Activated CD8-positive, alpha-beta memory T cell treated with anti-CD3 and anti-CD28 coated beads for 48 hours (primary cell): ENCODE measurements at regions not wholly inside any gene's neighbourhood (a gene's known extent, or its start where the extent isn't known, plus 50 kb on each side); places are given as distances from the start of the nearest gene placed in this dataset.

Experiments
- DNase-seq, 3 experiments: peaks; one replicate each; pipeline ENCODE4 v3.0.0-alpha.2; 2020; ENCODE audit warnings: low read depth in 2 of 3, low spot score in 2 of 3

DNA sequence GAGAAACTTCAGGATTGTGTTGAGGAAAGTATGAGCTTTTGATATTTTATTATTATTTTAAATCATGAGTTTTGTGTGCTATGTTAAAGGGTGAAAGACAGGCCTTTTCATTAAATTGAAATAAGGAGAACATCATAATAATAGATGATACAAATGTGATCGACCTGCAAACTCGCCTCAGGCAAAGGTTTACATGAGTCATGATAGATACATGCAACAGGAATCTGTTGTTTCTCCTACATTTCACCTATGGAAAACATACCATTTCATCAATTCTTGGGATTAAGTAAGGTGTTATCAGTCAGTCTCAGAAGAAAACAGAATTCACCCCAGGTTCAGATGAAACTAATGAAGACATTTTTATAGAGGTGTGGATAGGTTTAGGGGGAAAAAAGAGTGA lies 1992.5 kb upstream of the PIK3C3 start:
- no peak for DNase-seq

DNA sequence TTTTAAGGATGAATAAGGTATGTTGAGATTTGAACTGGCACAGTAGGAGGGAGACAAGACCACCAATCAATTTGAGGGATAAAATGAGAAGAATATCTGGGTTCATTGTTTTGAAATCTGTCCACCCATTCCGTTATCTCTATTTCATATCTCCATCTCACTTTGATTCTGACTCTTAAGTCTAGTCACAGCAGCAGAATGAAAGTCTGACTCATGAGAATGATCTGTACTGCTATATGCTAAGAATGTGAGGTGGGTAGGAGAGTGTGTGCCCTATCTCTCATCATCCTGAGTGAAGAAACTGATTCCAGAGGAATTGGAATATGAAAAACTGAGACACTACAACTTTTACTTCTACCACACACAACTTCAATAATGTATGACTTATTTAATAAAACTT lies 1994.5 kb upstream of the PIK3C3 start:
- no peak for DNase-seq

DNA sequence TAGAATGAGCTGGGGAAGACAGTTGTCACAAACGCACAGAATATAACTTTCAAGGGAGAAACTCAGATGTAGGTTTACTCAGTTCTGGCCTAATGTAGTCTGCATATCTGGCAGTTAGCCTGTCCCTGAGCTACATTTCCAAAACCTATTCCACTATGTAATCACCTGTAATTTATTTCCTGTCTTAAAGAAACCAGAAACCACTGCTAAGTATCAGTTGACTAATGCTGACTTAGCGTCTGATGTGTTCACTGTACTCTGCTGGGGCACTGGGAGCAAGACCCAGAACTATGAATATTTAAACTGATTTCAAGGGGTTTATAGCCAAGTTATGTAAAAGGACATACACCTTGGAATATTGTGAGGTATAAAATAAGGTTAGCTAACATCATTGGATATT lies 1995.2 kb upstream of the PIK3C3 start:
- no peak for DNase-seq

DNA sequence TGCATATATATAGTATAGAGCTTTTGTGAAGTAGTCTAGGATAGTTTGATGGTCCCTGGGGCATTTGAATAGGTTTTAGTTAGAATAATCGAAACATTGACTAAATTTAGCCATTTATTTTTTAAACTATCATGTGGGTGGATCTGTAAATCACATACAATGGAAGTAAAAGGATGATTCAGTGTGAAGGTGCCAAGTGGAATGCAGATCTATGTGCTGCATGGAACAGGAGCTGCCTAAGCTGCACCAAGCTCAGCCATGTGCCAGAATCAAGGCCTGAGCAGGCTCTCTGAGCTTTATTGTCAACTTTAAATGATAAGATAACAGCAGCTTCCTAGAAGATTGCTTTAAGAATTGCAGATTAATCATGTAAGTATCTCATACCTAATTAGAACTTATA lies 1996.2 kb upstream of the PIK3C3 start:
- no peak for DNase-seq

DNA sequence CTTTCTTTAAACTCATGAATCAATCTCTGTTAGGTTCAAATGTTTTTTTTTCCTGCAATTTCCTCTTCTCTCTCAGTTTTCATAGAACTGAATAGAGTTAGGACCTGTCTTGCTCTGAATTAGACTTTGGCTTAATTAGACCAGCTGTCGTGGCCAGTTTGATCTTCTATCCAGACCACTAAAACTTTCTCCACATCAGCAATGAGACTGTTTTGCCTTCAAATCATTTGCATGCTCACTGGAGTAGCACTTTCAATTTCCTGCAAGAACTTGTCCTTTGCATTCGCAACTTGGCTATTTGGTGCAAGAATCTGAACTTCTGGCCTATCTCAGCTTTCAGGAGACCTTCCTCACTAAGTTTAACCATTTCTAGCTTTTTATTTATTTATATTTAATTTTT lies 2002.2 kb upstream of the PIK3C3 start:
- no peak for DNase-seq

DNA sequence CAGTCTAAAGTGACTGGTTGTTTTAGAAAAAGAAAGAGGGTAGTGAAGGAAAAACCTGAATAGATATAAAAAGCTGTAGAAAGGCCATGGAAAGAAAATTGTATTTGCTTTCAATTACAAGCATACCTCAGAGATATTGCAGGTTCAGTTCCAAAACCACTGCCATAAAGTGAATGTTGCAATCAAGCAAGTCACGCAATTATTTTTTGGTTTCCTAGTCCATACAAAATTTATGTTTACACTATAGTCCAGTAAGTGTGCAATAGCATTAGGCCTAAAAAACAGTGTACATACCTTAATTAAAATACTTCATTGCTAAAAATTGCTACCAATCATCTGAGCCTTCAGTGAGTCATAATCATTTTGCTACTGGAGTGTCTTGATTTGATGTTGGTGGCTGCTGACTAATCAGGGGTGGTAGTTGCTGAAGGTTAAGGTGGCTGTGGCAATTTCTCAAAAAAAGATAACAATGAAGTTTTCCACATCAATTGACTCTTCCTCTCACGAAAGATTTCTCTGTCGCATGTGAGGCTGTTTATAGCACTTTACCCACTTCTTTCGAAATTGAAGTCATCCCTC lies 2003.8 kb upstream of the PIK3C3 start:
- DNase-seq: no peak

DNA sequence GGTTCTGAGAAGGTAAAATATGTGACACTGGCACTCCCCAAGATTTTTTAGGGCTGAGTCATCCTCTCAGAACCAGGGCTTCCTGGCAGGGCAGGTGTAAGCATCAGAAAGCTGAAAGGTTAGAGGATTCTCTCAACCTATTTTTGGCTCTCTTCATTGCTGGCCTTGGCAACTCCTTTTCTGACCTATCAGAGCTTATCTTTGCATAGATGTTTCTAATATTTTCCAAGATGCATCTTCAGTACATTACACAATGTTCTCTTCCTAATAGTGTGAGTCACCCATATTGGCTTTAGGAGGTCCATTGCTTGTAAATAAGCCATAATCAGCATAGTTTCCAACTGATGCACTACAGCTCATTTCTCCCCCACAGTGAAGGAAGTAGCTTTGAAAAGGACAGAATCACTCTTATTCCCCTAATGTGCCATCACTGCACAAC lies 2008.4 kb upstream of the PIK3C3 start:
- DNase-seq: no peak

DNA sequence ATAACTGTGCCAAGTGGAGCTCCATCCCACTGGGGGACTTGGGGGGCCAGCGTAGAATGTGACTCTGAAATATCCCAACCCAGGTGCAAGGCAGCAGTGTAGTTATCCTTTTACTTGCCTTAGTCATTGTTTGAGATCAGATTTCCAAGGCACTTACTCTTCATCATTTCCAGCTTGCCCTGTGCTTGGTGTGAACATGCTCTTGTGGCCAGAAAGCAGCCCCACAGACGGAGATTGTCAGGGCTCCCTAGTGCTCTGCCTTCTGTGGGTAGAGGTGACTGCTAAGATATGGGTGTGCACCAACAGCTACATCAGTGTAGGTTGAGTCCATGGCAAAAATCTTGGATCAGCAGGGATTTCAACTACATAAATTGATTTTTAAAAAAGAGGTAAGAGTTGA lies 2010.0 kb upstream of the PIK3C3 start:
- no peak for DNase-seq

DNA sequence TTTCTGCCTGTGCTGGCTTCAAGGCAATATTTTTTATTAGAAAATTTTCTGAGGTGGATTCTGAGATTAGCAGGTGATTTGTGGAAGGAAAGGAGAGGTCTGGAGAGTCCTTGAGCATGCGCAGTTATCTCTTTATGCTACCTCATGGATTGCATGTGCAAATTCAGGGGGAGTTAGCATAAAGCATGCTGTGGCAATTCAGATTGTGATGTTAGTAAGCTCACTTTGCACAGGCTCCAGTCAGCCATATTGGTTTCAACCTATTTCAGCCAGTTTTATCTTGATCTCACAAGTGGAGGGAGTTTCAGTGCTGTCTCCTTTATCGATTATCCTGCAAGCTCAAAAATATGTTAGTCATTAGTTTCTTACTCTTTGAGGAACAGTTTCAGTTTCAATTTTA lies 2012.3 kb upstream of the PIK3C3 start:
- no peak for DNase-seq

DNA sequence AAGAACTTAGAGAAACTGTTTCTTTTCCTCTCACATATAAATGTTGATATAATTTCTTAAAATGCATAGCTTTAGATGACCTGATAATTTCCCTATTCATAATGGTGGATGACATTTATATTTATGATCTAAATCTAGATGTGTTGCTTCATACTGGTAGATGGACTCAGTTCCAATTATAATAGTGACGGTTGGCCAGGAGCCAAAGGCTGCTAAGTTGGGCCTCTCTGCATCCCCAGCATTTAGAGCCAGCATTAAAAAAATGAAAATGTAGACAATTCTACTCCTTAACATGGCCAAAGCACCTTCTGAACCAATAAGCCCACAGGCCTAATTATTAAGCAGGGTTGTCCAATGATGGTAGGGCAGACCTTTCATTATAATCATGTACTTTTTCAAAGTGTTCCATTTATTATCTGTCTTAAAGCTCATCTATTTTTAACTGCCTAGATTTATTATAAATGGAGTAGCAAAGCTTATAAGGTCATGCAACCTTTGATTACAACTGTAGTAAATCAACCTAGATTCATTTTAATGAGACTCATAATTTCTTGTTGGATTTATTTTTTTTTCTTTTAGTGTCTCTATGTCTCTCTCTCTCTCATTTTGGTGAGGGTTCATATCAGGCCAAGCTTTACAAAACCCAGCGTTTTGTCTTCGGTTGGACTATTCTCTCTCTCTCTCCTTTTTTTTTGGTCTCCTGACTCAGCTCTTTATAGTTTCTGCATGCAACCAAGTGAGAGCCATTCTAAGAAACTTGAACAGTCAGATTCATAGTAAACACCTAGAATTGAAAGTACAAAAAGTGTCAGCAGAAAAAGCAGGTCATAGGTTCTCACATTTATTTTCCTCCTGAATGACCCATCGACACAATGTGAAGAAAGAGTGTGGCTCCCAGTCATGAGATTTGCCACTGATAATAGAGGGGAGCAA lies 2016.1 kb upstream of the PIK3C3 start:
- no peak for DNase-seq

DNA sequence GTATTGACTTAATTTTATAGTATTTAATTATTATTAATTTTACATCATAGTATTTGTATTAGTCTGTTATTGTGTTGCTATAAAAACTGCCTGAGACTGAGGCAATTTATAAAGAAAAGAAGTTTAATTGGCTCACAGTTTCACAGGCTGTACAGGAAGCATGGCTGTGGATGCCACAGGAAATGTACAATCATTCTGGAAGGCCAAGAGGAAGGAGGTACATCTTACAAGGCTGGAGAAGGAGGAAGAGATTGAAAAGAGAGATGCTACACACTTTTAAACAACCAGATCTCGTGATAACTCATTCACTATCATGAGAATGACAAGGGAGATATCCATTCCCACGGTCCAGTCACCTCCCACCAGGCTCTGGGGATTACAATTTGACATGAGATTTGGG lies 2019.4 kb upstream of the PIK3C3 start:
- no peak for DNase-seq

DNA sequence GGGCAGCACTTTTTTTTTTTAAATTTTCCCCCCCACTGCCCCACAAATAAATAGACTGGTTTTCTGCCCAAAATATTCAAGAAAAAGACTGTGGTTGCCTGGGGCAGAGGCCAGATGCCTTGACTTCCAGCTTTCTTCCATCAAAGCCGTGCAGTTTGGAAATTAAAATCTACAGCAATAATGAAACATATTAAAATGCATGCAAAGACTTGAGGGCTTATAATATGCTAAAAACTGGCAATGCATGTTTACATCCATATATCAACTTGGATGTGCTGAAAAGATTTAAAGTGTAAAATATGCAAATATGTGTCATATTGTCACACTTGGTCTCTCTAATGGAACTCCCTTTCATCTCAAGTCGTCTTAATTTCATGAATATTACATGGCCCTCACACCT lies 2036.2 kb upstream of the PIK3C3 start:
- DNase-seq: no peak

DNA sequence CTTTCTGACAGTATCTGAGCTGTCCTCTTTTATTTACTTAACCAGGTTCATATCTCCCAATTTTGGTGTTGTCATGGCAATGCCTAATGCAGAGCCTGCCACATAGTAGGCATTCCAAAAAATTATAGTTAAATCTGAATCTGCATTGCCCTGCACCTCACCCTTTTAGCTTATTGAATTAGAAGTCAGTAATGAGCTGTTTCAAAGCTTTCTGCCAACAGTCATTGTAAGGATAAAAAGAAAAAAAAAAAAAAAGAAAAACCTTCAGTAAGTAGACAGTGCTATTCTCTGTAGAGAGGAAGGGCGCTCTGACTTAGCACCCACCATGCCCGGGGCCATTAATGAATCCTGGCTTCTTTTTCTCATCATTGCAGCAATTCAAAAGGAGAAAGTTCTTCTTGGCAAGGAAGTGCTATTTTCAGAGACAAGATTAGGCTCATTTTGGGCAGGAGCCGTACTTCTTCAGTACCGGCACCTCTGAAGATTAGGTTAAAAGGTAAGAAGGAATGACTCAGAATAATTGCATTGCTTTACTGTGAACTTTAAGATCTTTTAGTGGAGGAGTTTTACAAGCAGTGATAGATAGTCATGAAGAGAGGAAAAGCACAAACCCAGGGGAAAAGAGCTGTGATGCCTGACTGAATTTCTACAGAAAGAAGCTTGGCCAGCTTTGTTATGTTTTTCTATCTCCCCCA lies 2041.2 kb upstream of the PIK3C3 start:
- no peak for DNase-seq

DNA sequence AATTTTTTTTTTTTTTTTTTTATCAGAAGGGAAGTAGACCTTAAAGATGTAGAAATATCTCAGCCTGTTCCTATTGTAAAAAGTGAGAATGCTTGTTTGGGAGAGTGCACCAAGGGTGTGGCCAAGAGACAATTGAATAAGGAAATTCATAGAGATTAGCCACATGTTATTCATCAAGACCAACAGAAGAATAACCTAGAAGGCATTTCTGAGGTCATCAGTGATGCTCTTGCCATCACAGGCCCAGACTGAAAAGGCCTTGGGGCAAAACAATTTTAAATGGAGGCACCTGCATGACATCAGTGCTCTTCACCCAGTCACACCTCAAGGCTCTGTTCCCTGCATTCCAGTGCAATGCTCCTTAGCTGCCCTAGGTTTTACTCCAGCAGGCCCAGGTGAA lies 2043.3 kb upstream of the PIK3C3 start:
- DNase-seq: no peak

DNA sequence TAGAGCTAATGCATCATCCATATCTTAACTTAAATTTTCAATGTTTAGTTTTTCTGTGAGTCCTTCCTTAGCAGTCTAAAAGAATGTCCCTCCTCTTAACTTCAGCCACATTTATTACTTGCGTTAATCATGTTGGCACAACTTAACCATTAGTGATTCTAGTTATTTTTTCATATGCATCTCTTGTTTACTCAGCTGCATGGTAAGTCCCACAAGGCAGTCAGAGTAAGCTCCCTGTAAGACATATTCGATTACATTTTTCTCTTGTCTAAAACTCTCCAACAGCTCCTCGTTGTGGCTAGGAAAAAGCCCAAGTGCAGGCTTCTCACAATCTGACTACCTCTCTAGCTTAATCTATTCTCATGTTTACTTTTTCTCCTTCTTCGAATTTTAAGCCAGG lies 2045.3 kb upstream of the PIK3C3 start:
- no peak for DNase-seq

DNA sequence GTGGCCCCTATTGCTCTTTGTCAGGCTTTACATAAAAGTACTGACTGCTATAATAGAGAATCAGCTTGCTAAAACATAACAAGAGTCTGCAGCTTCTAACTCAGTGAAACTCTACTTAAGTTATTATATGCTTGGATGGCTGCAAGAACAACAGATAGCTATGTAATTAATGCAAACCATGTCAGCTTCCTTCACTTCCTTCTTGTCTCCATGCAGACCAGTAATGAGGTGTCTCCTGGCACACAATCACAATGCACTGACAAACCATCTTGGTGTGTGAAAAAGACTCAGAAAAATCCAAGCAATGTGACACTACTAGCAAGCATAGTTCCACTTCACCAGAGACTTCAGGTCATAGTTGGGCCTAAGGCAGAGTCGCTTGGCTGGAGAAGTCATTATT lies 2068.9 kb upstream of the PIK3C3 start:
- DNase-seq: no peak

DNA sequence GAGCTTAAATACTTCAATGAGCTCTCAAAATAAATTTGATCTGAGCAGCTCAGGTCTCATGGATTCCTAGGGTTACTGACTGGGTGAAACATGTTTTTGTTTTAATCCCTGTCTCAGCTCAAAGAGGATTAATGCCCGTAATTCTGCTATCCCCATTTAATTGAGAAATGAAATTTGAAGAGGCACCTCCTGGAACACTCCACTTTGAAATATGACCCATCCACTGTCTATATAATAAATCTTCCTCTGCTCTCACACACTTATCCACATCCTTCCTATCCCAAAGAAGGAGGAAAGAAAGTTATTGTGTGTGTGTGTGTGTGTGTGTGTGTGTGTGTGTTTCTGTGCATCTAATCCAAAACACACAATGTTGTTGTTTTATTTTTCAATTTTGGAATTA lies 2082.4 kb upstream of the PIK3C3 start:
- no peak for DNase-seq

DNA sequence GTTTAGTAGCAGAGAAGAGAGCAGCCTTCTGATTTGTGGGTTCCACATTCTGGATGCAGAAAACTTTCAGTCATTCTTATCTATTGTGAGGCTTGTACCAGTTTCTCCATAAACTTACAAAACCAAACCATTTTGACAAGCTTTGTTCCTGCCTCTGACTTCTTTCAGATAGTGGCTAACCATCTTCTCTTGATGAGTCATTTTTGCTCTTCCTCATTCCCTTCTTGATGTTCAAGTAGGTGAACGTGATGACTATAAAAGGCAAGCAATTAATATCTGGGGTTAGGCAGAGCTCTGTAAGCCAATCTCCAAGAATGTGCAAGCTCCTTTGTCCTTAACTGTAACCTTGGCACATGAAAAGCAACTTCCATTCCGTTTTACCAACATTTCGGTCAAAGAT lies 2083.1 kb upstream of the PIK3C3 start:
- no peak for DNase-seq

DNA sequence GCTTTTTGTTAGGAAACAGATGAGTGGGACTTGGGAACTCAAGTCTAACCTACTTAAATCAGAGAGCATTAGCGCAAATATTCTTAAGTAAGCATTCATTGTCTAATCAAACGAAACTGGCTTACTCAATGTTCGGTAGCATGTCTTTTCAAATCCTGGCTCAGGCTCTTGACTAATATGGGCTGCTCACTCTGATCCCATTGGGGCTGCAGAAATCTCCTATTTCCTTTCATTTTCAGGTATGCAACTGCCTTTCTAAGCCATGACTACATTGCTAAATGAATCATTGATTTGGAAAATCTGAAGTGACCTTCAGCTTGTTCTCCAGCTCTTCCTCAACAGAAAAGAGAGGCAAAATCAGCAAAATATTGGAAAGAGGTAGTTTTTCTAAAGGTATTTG lies 2084.4 kb upstream of the PIK3C3 start:
- no peak for DNase-seq

DNA sequence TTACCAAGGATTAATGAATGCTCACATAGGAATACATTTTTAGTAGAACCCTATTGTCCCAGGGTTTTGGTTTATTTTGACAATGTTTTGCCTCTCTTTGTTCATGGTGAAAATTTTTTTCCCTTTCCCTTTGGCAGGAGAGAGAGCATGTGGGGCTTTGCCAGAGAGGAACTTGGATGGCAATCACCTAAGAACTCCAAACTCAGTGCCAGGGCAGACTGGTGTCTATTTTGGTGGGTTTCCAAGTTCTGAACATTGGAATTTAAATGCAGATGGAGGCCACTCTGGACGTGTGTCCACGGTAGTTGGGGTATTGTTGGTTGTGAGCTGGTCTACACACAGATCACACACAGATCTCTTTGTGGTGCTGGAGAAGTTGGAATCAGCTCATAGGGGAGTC lies 2091.1 kb upstream of the PIK3C3 start:
- no peak for DNase-seq

DNA sequence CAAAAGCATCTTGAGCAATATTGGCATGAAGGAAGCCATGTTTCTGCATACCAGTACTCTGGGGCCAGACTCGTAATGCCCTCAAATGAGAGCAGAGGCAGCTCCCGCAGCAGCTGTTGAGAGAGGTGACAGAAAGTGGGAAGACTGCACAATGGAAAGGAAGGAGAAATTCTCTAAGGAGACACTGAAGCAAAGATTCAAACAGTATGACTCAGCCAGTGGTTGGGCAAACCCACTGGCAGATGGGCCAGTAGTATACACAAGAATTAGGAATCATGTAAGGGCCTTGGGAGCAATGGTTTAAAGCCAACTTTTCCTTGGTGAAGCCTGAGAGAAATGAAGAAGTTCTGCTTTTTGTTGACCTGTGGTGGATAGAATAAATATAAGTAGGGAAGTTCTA lies 2092.7 kb upstream of the PIK3C3 start:
- no peak for DNase-seq

DNA sequence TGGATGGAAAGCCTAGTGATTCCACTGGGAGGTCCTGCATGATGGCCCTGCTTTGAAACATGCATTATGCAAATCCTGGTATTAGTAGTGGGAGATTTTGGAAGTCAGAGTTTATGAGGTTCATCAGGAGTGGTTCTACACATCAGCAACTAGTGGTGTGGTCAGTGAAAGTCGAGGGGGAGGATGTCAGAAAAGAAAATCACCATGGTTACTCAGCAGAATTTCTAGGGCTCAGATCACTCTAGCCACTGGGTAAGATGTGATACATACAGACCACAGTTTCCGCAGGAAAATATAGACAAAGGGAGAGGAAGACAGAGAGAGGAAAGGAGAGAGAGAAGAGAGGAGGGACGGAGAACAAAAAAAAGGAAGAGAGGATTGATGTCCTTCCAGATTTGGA lies 2100.7 kb upstream of the PIK3C3 start:
- DNase-seq: no peak
